ENCODE measurements at regions not wholly inside any gene's neighbourhood (a gene's known extent, or its start where the extent isn't known, plus 50 kb on each side); places are given as distances from the start of the nearest gene placed in this dataset.

DNA sequence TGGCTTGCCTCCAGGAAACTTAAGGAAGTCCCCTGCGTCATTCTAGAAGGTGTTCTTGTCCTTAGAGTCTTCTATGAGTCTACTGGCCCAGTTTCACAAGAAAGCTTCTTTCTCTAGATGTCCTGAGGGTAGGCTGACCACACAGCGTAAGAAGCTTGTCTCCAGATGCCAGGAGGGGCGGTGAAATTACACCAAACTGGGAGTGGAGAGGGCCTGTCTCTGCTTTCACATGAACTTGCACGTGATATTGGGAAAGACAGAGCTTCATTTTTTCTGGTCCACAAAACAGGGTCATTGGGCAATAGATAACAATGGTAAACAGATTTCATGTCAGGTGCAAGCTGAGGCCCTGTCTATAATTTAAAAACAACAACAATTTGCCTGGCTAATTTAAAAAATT is 85.7 kb upstream of the TBX3 start:
- H3K27ac ChIP-seq = no peak overlapping the region
- no peaks in the 10 kb centered on the region for H3K36me3 ChIP-seq (replicated peaks in 1 of 2; ENCODE audit: insufficient read depth in 1 of 2, low read depth in 2 of 2)
- 85 to 86% methylated on average over 4 of the region's 4 CpGs for WGBS, 2 donors
- TF ChIP-seq, protein P1, sequence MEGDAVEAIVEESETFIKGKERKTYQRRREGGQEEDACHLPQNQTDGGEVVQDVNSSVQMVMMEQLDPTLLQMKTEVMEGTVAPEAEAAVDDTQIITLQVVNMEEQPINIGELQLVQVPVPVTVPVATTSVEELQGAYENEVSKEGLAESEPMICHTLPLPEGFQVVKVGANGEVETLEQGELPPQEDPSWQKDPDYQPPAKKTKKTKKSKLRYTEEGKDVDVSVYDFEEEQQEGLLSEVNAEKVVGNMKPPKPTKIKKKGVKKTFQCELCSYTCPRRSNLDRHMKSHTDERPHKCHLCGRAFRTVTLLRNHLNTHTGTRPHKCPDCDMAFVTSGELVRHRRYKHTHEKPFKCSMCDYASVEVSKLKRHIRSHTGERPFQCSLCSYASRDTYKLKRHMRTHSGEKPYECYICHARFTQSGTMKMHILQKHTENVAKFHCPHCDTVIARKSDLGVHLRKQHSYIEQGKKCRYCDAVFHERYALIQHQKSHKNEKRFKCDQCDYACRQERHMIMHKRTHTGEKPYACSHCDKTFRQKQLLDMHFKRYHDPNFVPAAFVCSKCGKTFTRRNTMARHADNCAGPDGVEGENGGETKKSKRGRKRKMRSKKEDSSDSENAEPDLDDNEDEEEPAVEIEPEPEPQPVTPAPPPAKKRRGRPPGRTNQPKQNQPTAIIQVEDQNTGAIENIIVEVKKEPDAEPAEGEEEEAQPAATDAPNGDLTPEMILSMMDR (IDR thresholded peaks at IDR 0.05) = no peak
- no peak for TF ChIP-seq POLR2A (IDR thresholded peaks at IDR 0.05)
- intact Hi-C loops (cut with DNase I) = no loop called here
- H3K9me3 ChIP-seq = no peaks in the 10 kb centered on the region
- no peak overlapping the region for H3K4me3 ChIP-seq
- no peaks in the 10 kb centered on the region for H3K4me1 ChIP-seq
- ATAC-seq (no peak), DNase-seq (no peak)
- H3K27me3 ChIP-seq = no peaks in the 10 kb centered on the region

DNA sequence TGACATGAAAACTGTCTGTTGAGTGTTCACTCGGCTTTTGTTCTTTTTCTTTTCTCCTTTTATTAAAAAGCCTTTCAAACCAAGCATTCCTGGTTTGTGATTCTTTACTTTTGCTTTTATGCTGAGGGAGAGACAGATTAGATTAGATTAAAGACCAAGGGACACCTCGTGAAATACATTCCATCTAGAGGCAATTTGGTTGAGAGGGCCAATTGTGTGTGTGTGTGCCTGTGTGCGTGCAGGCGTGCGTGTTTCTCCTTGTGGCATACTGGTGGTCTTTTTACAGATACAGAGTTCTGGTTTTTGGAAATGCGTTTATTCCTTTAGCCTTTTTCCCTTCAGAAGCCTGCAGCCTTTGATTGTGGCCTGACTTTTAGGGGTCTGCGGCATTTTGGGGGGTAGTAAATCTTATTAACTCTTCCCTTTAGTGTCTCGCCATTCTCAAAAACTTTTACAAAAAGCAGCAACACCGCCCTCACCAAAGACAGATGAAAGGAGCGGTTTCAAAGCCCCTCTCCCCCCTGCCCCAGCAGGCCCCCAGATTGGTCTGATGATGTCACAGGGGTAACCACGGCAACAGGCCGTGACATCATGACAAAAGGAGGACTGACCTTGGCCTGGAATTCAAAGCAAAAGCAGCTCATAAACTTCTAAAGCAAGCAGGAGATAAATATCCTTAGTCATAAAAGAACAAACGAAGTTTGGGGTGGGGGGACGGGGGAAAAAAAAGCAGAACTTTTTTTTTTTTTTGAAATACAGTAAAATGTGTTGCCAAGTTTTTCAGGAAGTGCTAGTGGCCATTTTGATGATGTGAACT is 84.1 kb upstream of the TBX3 start:
- ATAC-seq (no peak), DNase-seq (no peak)
- WGBS, 2 donors = 49% methylated on average over 14 of the region's 14 CpGs
- H3K27ac ChIP-seq = no peak overlapping the region
- H3K27me3 ChIP-seq = no peaks in the 10 kb centered on the region
- no peak for TF ChIP-seq POLR2A (IDR thresholded peaks at IDR 0.05)
- TF ChIP-seq, protein P1 (IDR thresholded peaks at IDR 0.05) = no peak
- intact Hi-C loops (cut with DNase I) = no loop called here
- no peaks in the 10 kb centered on the region for H3K9me3 ChIP-seq
- no peaks in the 10 kb centered on the region for H3K4me1 ChIP-seq
- H3K4me3 ChIP-seq = no peak overlapping the region
- H3K36me3 ChIP-seq (replicated peaks in 1 of 2; ENCODE audit: insufficient read depth in 1 of 2, low read depth in 2 of 2) = no peaks in the 10 kb centered on the region

DNA sequence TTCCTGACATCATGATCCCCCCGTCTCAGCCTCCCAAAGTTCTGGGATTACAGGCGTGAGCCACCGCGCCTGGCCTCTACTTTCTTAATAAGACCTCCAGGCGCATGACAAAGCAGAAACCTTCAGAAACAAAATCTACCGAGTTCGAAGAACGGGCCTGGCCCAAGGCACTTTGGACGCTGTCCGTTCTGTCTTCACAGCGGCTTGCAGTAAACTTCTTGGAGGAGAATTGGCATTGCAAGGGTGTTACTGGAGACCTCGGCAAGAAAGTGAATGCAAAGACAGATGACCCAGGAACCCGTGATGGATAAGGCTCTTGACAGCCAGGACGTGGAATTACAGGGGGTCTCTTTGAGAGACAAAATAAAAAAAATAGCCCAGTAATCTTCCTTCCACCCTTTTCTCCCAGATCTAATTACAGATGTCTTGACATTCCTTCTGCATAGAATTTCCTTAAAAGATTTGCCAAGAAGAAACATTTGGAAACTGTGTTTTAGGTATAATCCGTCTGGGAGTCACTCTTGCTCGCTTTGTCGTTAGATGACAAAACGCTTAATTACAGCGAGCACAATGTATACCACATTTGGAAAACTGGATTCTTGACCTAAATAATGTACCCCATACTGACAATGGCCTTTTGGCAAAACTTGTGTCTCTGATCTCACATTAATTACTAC is 83.2 kb upstream of the TBX3 start:
- H3K27ac ChIP-seq = no peak overlapping the region
- no peaks in the 10 kb centered on the region for H3K27me3 ChIP-seq
- no peak overlapping the region for H3K4me3 ChIP-seq
- DNase-seq (no peak), ATAC-seq (no peak)
- TF ChIP-seq POLR2A (IDR thresholded peaks at IDR 0.05) = no peak
- TF ChIP-seq, protein P1 (IDR thresholded peaks at IDR 0.05) = no peak
- 64 to 66% methylated on average over 19 of the region's 19 CpGs for WGBS, 2 donors
- H3K4me1 ChIP-seq = no peaks in the 10 kb centered on the region
- H3K9me3 ChIP-seq = no peaks in the 10 kb centered on the region
- no peaks in the 10 kb centered on the region for H3K36me3 ChIP-seq (replicated peaks in 1 of 2; ENCODE audit: insufficient read depth in 1 of 2, low read depth in 2 of 2)
- intact Hi-C loops (cut with DNase I) = no loop called here

DNA sequence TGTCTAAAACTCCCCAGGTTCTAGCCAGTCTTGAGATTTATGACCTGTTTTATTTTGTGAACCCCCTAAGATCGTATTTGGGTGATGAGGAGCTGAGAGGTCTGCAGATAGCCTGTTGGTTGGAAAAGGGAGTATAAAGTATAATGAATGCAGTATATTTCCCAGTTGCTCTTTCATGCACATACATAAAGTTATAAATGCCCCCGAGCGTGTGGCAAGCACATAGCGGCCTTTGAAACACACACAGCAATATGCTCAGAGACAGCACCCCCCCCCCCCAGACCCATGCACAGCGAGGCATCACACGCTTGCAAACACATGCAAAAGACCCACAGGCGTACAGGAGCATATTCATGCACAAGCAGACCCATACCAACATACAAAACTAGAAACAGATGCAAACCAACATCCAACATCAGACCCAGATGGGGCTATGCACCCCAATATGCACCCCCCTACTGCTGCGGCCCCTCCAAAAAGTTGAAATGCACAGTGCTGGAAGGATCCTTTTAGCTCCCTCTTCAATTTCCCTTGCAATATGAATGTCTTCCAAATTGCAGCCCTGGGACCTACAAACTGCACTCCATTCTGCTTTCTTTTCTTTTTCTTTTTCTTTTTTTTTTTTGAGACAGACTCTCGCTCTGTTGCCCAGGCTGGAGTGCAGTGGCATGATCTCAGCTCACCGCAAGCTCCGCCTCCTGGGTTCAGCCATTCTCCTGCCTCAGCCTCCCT is 82.2 kb upstream of the TBX3 start:
- no peak for TF ChIP-seq POLR2A (IDR thresholded peaks at IDR 0.05)
- TF ChIP-seq, protein P1 (IDR thresholded peaks at IDR 0.05) = no peak
- Histone ChIP-seq H3K27ac (no peak overlapping the region), H3K9me3 (no peaks in the 10 kb centered on the region), H3K36me3 (replicated peaks in 1 of 2; ENCODE audit: insufficient read depth in 1 of 2, low read depth in 2 of 2) (no peaks in the 10 kb centered on the region), H3K27me3 (no peaks in the 10 kb centered on the region), H3K4me1 (no peaks in the 10 kb centered on the region), H3K4me3 (no peak overlapping the region)
- DNase-seq = no peak
- intact Hi-C loops (cut with DNase I) = no loop called here
- WGBS, 2 donors = 59 to 69% methylated on average over 11 of the region's 11 CpGs
- ATAC-seq = no peak
